Activated naive CD4-positive, alpha-beta T cell treated with anti-CD3 and anti-CD28 coated beads, Interleukin-2, amount 50 U/mL, for 72 hours (primary cell): ENCODE measurements at regions not wholly inside any gene's neighbourhood (a gene's known extent, or its start where the extent isn't known, plus 50 kb on each side); places are given as distances from the start of the nearest gene placed in this dataset.
"Not testable (repeated sequence)": the region's sequence is repeated elsewhere in the genome, so short reads cannot be mapped to it uniquely, and the experiment has no call there.

Source experiments
- ATAC-seq, 2 donors: fragments of 150-1000 bp; cut with Tn5 transposase; 2 replicates each; pipeline ENCODE4 v1.10.0; 2021; ENCODE audit warnings: mild to moderate bottlenecking in 2 of 2, moderate library complexity in 2 of 2
- DNase-seq, 2 donors: peaks; one replicate each; pipeline ENCODE4 v3.0.0; 2021 to 2022; ENCODE audit warnings: low spot score in 2 of 2
- H3K27ac Mint-ChIP-seq, 2 donors: one replicate each; pipeline ENCODE4 v1.8.0; 2022; ENCODE audit warnings: mild to moderate bottlenecking in 2 of 2, mixed read lengths in 2 of 2
- H3K36me3 Mint-ChIP-seq, 2 donors: one replicate each; pipeline ENCODE4 v1.8.0; 2022; ENCODE audit warnings: mixed read lengths in 2 of 2
- H3K9me3 Mint-ChIP-seq, 2 donors: one replicate each; pipeline ENCODE4 v1.8.0; 2022; ENCODE audit warnings: mixed read lengths in 2 of 2

GRCh38 chr7:13016592-13017332, 329.3 kb downstream of the ARL4A start:
- no peaks in the 10 kb centered on the region for H3K9me3 Mint-ChIP-seq
- ATAC-seq (no peak), DNase-seq (no peak)
- no peaks in the 10 kb centered on the region for H3K36me3 Mint-ChIP-seq
- no peak overlapping the region for H3K27ac Mint-ChIP-seq

GRCh38 chr7:13017333-13017857, 330.0 kb downstream of the ARL4A start:
- no peaks in the 10 kb centered on the region for H3K36me3 Mint-ChIP-seq
- no peaks in the 10 kb centered on the region for H3K9me3 Mint-ChIP-seq
- DNase-seq = no peak
- no peak overlapping the region for H3K27ac Mint-ChIP-seq
- ATAC-seq = no peak

- no peak for DNase-seq
- Mint-ChIP-seq H3K36me3 (no peaks in the 10 kb centered on the region), H3K9me3 (no peaks in the 10 kb centered on the region), H3K27ac (no peak overlapping the region)
- no peak for ATAC-seq
These were observed 330.4 kb downstream of the ARL4A start for GRCh38 chr7:13017881-13018280.

DNA sequence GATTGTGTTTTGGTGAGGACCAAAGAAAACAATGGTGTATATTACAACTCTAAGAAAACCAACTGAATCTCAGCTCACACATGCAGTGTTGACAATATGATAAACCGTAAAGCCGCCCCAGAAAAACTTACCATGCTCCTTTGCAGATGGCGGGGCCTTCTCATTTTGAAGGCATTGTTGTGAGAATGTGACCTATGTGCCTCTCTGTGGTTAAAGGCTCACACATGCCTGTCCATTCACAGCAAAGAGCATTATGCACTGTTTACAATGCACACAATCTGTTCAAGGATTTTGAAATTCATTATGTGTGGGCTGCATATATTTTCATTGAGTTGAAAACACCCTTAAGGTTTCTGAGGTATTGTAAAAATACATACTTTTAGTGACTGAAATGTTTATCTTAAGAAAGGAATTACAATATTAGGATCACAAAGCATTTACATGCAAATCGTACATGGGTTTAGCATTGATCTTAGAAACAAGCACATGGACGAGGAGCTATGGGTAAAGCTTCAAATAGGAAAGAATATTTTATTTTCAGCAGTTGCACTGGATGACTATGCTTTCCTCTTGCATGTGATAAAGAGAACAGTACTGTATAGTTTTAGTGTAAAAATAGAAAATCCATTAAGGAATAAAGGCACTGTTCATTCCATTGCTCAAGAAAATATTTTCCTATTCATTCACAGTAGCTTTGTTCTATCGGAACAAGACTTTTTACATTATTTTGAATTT, 334.3 kb downstream of the ARL4A start:
- Mint-ChIP-seq H3K27ac (no peak overlapping the region), H3K36me3 (no peaks in the 10 kb centered on the region), H3K9me3 (no peaks in the 10 kb centered on the region)
- ATAC-seq (no peak), DNase-seq (no peak)

- no peak for ATAC-seq
- H3K36me3 Mint-ChIP-seq = no peaks in the 10 kb centered on the region
- no peaks in the 10 kb centered on the region for H3K9me3 Mint-ChIP-seq
- no peak for DNase-seq
- no peak overlapping the region for H3K27ac Mint-ChIP-seq
These were observed 336.8 kb downstream of the ARL4A start for GRCh38 chr7:13024121-13024674.

- H3K36me3 Mint-ChIP-seq, H3K9me3 Mint-ChIP-seq, DNase-seq, ATAC-seq, H3K27ac Mint-ChIP-seq: not testable (repeated sequence)
These were observed 337.6 kb downstream of the ARL4A start for GRCh38 chr7:13025043-13025442.

DNA sequence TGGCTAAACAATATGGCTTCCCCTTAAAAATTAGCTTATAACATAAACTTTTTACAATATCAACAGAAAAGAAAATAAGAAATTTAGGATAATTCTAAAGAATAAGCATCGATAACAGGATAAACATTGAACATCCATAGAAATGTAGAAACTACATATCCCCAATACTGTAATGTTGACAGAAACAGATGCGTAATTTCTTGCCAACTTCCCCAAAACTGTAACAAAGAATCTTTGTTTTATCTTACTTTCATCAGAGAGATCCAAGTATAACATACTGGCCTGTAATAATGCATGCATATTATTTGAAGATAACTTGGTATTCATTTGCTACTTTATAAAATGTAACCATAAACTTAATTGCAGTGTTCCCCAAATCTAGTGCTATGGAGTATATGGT, 339.9 kb downstream of the ARL4A start:
- Mint-ChIP-seq H3K27ac (no peak overlapping the region), H3K9me3 (no peaks in the 10 kb centered on the region), H3K36me3 (no peaks in the 10 kb centered on the region)
- DNase-seq (no peak), ATAC-seq (no peak)

GRCh38 chr7:13028036-13028824, 340.8 kb downstream of the ARL4A start:
- no peaks in the 10 kb centered on the region for H3K9me3 Mint-ChIP-seq
- H3K36me3 Mint-ChIP-seq = no peaks in the 10 kb centered on the region
- H3K27ac Mint-ChIP-seq = no peak overlapping the region
- DNase-seq = no peak
- no peak for ATAC-seq

GRCh38 chr7:13028825-13029099, 341.3 kb downstream of the ARL4A start:
- no peaks in the 10 kb centered on the region for H3K9me3 Mint-ChIP-seq
- H3K36me3 Mint-ChIP-seq = no peaks in the 10 kb centered on the region
- no peak for ATAC-seq
- H3K27ac Mint-ChIP-seq = no peak overlapping the region
- DNase-seq = no peak

DNA sequence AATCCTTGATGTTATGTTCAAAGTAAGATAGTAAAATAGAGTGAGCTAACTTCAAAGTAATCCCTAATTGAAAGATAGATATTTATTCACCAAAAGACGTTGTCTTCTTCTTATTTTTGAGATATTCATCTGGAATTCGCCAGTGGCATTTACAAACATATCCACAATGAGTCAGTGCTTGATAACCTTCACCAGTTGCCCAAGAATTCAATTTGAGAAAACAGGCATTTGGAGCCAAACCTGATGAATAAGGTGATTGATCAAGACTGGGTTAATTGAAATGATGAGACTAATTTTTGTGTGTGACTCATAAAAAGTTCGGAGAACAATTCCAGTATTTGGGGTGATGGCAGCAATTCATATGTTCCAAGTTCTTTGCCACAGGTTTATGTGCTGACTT, 344.0 kb downstream of the ARL4A start:
- DNase-seq (no peak), ATAC-seq (no peak)
- no peaks in the 10 kb centered on the region for H3K36me3 Mint-ChIP-seq
- H3K9me3 Mint-ChIP-seq = peaks cover 0 to 5% of the 10 kb centered on the region in 2 donors
- peak overlapping the region in 1 of 2 donors; percentile 46 for H3K27ac Mint-ChIP-seq

GRCh38 chr7:13032084-13032483, 344.7 kb downstream of the ARL4A start:
- DNase-seq (no peak), ATAC-seq (no peak)
- H3K27ac Mint-ChIP-seq = no peak overlapping the region
- H3K9me3 Mint-ChIP-seq = peaks cover 0 to 5% of the 10 kb centered on the region in 2 donors
- no peaks in the 10 kb centered on the region for H3K36me3 Mint-ChIP-seq

DNA sequence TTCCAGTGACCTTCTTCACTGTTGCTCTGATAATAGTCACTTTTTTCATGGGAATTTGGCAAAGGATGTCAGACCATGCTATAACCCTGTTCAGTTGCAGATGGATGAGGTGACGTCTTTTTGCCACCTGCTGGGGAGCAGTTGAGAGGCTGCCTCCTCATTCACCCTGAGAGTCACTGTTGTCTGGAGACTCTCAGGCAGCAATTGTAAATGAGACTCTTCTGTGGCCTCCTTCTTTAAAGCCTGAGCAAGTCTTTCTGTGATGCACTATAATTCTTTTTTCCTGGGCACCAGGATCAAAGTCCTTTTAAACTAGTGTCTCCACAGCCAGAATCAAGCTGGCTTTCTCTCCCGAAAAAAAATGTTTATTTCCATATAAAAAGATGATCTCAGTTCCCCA, 345.1 kb downstream of the ARL4A start:
- no peak overlapping the region for H3K27ac Mint-ChIP-seq
- DNase-seq = no peak
- peaks cover 0 to 5% of the 10 kb centered on the region in 2 donors for H3K9me3 Mint-ChIP-seq
- H3K36me3 Mint-ChIP-seq = no peaks in the 10 kb centered on the region
- ATAC-seq = no peak

DNA sequence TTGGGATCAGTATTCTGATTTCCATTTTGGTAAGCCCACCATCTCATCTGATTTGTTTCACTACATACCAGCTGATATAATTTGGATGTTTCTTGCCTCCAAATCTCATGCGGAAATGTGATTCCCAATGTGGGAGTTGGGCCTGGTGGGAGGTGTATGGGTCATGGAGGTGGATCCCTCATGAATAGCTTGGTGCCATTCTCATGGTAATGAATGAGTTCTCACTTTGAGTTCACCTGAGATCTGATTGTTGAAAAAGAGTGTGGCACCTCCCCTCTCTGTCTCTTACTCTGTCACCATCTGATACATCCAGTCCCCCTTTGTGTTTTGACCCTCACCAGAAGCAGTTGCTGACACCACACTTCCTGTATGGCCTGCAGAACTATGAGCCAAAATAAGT, 347.3 kb downstream of the ARL4A start:
- ATAC-seq (no peak), DNase-seq (no peak)
- Mint-ChIP-seq H3K27ac (no peak overlapping the region), H3K36me3 (no peaks in the 10 kb centered on the region), H3K9me3 (peaks cover 0 to 5% of the 10 kb centered on the region in 2 donors)

- Mint-ChIP-seq H3K27ac (no peak overlapping the region), H3K9me3 (peaks cover 0 to 5% of the 10 kb centered on the region in 2 donors), H3K36me3 (no peaks in the 10 kb centered on the region)
- ATAC-seq = no peak
- no peak for DNase-seq
These were observed 347.8 kb downstream of the ARL4A start for GRCh38 chr7:13035233-13035632.

DNA sequence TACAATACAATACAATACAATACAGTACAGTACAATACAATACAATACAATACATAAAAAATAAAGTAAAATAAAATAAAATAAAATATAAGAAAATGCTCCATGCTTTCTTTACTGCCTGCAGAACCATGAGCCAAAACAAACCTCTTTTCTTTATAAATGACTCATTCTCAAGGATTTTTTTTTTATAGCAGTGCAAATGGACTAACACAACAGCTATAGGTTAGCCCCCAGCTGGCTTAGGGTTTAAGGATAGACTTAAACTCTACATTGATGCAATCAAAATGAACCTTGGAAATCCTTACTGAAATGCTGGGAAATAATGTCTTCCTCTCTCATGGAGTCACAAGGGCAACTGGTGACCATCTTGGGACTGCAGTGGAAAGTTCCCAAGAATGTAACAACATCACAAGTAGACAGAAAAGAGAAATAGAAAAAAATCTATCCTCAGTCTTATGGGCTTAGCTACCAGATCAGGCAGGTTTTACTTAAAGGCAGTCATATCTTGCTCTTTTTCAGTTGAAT, 348.9 kb downstream of the ARL4A start:
- DNase-seq (no peak), ATAC-seq (no peak)
- no peak overlapping the region for H3K27ac Mint-ChIP-seq
- H3K9me3 Mint-ChIP-seq = peaks cover 0 to 5% of the 10 kb centered on the region in 2 donors
- no peaks in the 10 kb centered on the region for H3K36me3 Mint-ChIP-seq

DNA sequence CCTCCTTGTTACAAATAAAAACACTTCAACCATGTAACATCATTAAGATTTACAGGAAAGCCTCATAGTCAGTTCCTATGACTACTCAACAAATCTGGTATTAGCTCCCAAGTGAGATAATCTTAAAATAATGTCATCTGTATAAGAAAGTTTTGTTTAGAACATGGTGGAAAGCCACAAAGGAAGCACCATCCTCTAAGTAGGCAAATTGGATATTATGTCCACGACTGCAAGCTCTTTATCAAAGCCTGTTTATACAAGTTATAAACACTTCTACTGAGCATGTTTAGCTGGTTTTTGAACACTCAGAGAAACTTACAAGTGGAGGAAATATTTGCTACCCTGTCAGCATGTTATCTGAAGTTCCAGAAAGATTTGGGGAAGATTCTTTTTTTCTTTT, 349.8 kb downstream of the ARL4A start:
- Mint-ChIP-seq H3K27ac (no peak overlapping the region), H3K36me3 (no peaks in the 10 kb centered on the region), H3K9me3 (peaks cover 0 to 5% of the 10 kb centered on the region in 2 donors)
- no peak for ATAC-seq
- no peak for DNase-seq
